Skeletal muscle satellite cell (primary cell): ENCODE measurements at regions not wholly inside any gene's neighbourhood (a gene's known extent, or its start where the extent isn't known, plus 50 kb on each side); places are given as distances from the start of the nearest gene placed in this dataset.
A peak's percentile ranks its signal among the peaks of the same experiment; 100 is the strongest.

Experiments used
- H3K27me3 ChIP-seq: 2 replicates; pipeline ENCODE4 v1.7.0; 2013; ENCODE audit warnings: low read length; ENCODE audit not compliant: control insufficient read depth, insufficient read depth
- H3K36me3 ChIP-seq: 2 replicates; pipeline ENCODE4 v1.7.0; 2013; ENCODE audit warnings: mild to moderate bottlenecking, control low read depth, low read length; ENCODE audit not compliant: insufficient read depth
- H3K4me1 ChIP-seq: 2 replicates; pipeline ENCODE4 v1.7.0; 2013; ENCODE audit warnings: low read length; ENCODE audit not compliant: control insufficient read depth, insufficient read depth
- H3K4me2 ChIP-seq: 2 replicates; pipeline ENCODE4 v1.7.0; 2013; ENCODE audit warnings: mild to moderate bottlenecking, low read length
- H3K4me3 ChIP-seq: 2 replicates; pipeline ENCODE4 v1.7.0; 2013; ENCODE audit warnings: low read length
- H3K9ac ChIP-seq: 2 replicates; pipeline ENCODE4 v1.7.0; 2013; ENCODE audit warnings: mild to moderate bottlenecking, low read depth, low read length, moderate library complexity
- H3K9me3 ChIP-seq: replicated peaks from 2 replicates; pipeline ENCODE4 v1.7.0; 2013; ENCODE audit warnings: mild to moderate bottlenecking, control low read depth, low read length

DNA sequence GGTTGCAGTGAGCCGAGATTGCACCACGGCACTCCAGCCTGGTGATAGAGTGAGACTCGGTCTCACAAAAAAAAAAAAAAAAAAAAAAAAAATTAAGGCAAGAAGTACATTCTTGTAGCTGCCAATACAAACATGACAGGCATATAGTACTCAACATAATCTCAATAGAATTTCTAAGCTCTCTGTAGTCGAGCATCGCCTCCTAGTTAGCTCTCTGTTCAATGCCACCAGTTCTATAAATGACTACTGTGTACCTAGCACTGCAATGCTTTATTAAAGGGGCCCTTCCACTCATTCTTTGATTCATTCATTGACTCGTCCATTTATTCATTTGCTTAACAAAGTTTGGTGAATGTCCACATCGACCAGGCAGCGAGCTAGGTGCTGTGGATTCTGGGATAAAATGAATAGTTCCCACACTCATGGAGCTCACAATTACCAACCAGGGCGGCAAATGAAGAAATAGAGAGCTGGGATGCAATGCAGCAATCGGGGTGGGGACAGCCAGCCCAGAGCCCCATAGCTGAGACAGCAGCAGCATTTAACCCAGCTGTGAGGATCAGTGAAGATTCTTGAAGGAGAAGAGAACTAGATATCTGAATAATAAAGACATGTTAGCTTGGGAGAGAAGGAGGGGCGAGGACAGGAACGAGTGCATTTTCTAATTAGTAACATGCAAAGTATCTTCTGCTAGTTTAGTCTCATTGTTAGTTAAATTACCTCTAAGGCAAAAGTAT is 349.8 kb downstream of the LPIN1 start:
- Histone ChIP-seq H3K4me3 (no peak overlapping the region), H3K4me1 (peaks cover 7% of the 10 kb centered on the region), H3K36me3 (no peaks in the 10 kb centered on the region), H3K9me3 (no peaks in the 10 kb centered on the region), H3K27me3 (no peaks in the 10 kb centered on the region), H3K9ac (no peak overlapping the region), H3K4me2 (no peak overlapping the region)

DNA sequence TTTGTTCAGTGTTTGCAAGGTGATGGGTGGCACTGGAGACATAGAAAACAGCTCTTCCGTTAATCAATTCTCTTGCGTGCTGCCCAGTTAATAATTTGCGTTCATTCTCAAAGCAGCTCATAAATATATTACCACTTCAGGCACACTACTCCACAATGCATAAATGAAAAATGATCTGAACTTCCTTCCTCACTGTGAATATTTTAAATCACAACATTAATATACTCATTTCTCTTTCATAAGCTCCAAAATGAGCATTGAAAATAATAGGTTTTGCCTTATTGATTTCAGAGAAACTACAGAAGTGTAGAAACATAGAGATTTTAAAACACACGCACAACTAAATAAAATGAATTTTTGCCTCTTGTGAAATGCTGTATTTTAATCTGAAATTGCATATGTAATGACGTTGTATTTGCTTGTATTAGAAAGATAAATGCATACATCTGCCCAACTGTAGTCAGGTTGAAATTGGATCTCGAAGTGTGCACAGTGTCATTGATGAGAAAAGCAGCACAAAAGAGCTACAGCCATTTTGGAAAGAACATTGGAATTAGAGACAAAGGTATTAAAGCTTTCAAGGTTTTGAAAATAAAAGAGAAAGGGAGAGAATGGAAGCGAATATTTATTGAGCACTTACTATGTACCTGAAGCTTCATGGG is 350.5 kb downstream of the LPIN1 start:
- H3K4me3 ChIP-seq: no peak overlapping the region
- H3K9ac ChIP-seq: no peak overlapping the region
- H3K9me3 ChIP-seq: no peaks in the 10 kb centered on the region
- no peaks in the 10 kb centered on the region for H3K36me3 ChIP-seq
- H3K27me3 ChIP-seq: no peaks in the 10 kb centered on the region
- H3K4me1 ChIP-seq: no peaks in the 10 kb centered on the region
- H3K4me2 ChIP-seq: no peak overlapping the region

DNA sequence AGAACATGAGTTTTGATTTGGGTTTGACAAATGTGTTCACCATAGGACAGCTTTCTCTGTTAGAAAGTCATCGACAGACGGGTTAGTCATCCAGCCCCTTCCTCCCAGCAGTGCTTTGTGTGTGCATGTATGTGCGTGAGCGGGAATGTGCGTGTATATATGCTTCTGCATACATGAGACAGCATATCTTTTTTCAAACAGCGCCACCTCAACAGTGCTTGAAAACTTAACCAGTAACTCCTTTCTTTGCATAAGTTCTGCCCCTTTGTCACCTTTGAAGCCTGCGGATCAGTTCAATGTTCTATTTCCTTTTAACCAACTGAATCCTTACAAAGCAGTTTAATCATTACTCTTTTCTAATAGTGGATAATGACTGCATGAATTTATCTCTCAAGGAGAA is 351.4 kb downstream of the LPIN1 start:
- H3K9me3 ChIP-seq: no peaks in the 10 kb centered on the region
- no peak overlapping the region for H3K4me2 ChIP-seq
- H3K4me3 ChIP-seq: no peak overlapping the region
- no peaks in the 10 kb centered on the region for H3K27me3 ChIP-seq
- no peak overlapping the region for H3K9ac ChIP-seq
- no peaks in the 10 kb centered on the region for H3K36me3 ChIP-seq
- no peaks in the 10 kb centered on the region for H3K4me1 ChIP-seq

DNA sequence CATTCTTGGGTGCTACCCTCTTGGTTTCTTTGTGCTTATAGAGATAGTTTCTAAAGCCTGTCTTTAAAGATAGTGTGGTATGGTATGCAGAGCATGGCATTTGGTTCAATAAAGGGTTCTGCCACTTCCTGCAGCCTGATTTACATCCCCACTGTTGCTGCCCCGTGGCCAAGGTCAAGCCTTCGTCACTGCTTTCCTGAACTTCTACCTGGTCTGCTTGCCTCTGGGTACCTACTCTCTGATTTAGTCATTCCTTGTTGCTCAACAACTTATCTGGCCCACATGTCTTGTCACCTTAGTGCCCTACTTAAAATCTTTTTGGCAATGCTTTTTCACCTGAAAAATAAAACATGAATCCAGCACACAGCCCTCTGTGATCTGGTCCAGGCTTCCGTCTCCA is 352.9 kb downstream of the LPIN1 start:
- no peaks in the 10 kb centered on the region for H3K27me3 ChIP-seq
- H3K9ac ChIP-seq: no peak overlapping the region
- H3K4me2 ChIP-seq: no peak overlapping the region
- no peaks in the 10 kb centered on the region for H3K4me1 ChIP-seq
- no peaks in the 10 kb centered on the region for H3K36me3 ChIP-seq
- H3K4me3 ChIP-seq: no peak overlapping the region
- no peaks in the 10 kb centered on the region for H3K9me3 ChIP-seq

DNA sequence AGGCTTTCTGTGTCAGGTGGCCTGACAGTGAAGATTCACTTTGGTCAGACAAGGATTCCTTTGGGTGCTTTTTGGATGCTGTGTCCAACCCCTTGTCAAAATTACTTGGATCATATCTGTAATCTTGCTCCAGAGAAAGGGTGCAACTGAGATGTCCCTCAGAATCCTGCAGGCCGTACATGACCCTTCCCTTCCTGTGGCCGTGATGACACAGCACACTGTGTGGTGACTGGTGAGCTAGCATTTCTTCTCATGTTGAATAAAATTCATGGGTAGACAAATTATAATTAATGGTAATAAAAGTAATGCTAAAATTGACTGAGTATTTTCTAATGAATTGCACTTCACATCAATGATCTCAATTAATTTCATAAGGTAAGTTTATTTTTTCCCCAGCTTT is 356.2 kb downstream of the LPIN1 start:
- Histone ChIP-seq H3K4me2 (no peak overlapping the region), H3K27me3 (no peaks in the 10 kb centered on the region), H3K4me3 (no peak overlapping the region), H3K4me1 (peaks cover 16% of the 10 kb centered on the region), H3K36me3 (no peaks in the 10 kb centered on the region), H3K9me3 (no peaks in the 10 kb centered on the region), H3K9ac (no peak overlapping the region)

DNA sequence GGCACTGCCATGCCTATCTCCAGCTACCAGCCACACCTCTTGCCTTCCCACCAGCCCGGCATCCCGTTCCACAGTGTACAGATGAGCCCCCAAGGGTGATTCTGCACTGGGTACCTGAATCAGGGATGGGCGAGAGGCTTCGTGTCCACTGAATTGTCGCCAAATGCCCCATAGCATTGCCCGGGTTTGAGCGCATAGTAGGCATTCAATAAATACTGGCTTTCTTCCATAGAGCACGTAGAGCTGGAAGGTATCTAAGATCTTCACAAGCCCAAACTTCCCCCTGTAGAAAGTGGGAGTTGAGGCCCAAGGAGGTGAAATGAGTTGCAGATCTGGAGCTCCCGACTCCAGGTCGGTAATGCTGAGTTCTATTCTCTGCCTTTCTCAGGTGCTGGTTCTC is 358.7 kb downstream of the LPIN1 start:
- no peaks in the 10 kb centered on the region for H3K9me3 ChIP-seq
- no peaks in the 10 kb centered on the region for H3K27me3 ChIP-seq
- H3K4me3 ChIP-seq: no peak overlapping the region
- H3K36me3 ChIP-seq: no peaks in the 10 kb centered on the region
- no peak overlapping the region for H3K9ac ChIP-seq
- H3K4me1 ChIP-seq: peaks cover 20% of the 10 kb centered on the region
- H3K4me2 ChIP-seq: no peak overlapping the region

DNA sequence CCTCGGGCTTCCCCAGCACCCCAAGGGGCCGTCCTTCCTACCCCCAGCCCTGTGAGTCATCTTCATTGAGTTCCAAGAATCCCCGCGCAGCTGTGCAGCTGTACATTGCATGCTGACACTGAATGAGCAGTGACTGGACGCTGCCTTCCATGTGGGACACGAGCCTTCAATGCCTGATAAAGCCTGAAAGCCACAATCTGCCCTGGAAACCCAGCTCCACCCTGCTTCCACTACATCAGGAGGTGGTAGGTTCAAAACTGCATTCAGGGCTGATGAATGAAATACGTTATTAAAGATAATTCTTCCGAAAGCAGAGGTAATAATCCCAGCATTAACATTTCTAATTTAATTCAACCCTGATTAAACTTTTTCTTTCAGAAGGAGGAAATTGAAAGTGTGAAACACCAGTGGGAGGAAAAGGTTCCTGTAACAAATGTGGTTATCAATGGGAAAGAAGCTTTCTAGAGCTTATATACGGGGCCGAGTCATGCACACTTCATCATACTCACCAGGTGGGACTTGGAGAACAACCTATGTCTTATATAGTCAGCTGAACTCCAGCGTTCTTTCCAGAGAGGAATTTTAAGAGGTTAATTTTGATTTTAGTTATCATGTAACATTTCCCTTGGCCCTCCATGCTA is 360.1 kb downstream of the LPIN1 start:
- peaks cover 20% of the 10 kb centered on the region for H3K4me1 ChIP-seq
- no peaks in the 10 kb centered on the region for H3K9me3 ChIP-seq
- H3K36me3 ChIP-seq: no peaks in the 10 kb centered on the region
- H3K9ac ChIP-seq: peak overlapping the region; percentile 29
- no peak overlapping the region for H3K4me3 ChIP-seq
- H3K4me2 ChIP-seq: peak overlapping the region; percentile 35
- H3K27me3 ChIP-seq: no peaks in the 10 kb centered on the region

DNA sequence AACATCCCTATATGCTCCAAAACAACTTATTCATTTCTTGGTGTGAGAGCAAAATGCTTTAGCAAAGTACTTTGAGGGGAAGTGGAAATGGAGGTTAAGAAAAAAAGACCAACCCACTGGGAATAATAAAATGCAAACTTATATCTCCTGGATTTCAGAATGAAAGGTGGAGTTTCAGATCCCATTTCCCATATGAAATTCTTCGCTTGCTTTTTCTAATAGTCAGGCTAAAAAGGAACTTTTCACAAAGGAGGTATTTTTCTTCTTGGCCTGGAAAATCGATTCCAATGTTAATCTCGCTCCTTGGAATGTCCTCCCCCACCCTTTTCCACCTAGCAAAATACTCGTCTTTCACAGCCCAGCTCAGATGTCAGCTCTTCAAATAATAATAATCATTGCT is 360.9 kb downstream of the LPIN1 start:
- H3K27me3 ChIP-seq: no peaks in the 10 kb centered on the region
- no peak overlapping the region for H3K9ac ChIP-seq
- peaks cover 20% of the 10 kb centered on the region for H3K4me1 ChIP-seq
- no peaks in the 10 kb centered on the region for H3K9me3 ChIP-seq
- no peaks in the 10 kb centered on the region for H3K36me3 ChIP-seq
- no peak overlapping the region for H3K4me2 ChIP-seq
- no peak overlapping the region for H3K4me3 ChIP-seq

DNA sequence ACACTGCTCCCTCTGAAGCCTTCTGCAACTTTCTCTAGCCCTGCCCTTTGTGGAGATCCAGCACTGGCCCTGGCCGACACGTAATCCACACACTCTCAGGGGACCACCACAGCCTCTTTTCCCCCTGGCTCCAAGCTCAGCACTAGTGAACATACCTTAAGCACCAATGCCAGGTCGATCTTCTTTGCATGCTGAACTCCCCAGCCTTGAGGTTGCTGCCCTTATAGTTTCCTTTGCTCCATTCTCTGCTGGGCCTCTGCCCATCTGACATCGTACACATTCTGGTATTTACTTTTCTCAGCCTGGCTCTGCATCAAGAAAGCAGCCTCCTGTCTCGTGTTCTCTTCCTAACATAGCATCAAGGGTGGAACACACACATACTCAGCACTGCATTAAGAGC is 361.5 kb downstream of the LPIN1 start:
- H3K27me3 ChIP-seq: no peaks in the 10 kb centered on the region
- H3K9ac ChIP-seq: no peak overlapping the region
- no peaks in the 10 kb centered on the region for H3K9me3 ChIP-seq
- no peak overlapping the region for H3K4me2 ChIP-seq
- H3K4me1 ChIP-seq: peaks cover 20% of the 10 kb centered on the region
- H3K36me3 ChIP-seq: no peaks in the 10 kb centered on the region
- no peak overlapping the region for H3K4me3 ChIP-seq

DNA sequence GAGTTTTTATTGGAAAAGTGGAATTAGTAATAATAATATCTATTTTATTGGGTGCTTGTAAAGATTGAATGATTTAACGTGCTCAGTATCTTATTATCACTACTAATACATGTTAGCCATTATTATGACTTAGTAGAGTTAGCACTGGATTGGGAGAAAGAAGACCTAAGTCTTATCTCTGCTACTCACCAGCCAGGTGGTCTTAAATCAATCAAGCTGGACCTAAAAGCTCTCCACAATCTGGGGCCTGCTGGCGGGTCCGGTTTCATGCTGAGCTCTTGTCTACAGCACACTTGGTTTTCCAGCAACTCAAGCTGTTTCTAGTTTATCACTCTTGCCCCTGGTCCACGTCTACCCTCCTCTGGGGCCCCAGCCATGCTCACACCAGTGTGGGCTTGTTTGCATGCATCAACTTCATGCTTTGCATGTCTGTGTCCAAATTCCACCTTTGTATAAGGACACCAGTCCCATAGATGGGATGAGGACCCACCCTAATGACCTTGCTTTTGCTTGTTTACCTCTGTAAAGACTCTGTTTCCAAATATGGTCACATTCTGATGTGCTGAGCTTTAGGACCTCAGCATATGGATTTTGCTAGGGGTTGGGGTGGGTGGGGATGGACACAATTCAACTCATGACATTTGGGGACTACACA is 363.1 kb downstream of the LPIN1 start:
- no peak overlapping the region for H3K4me2 ChIP-seq
- peaks cover 20% of the 10 kb centered on the region for H3K4me1 ChIP-seq
- no peak overlapping the region for H3K4me3 ChIP-seq
- no peaks in the 10 kb centered on the region for H3K9me3 ChIP-seq
- H3K9ac ChIP-seq: no peak overlapping the region
- no peaks in the 10 kb centered on the region for H3K36me3 ChIP-seq
- H3K27me3 ChIP-seq: peaks cover 5% of the 10 kb centered on the region

DNA sequence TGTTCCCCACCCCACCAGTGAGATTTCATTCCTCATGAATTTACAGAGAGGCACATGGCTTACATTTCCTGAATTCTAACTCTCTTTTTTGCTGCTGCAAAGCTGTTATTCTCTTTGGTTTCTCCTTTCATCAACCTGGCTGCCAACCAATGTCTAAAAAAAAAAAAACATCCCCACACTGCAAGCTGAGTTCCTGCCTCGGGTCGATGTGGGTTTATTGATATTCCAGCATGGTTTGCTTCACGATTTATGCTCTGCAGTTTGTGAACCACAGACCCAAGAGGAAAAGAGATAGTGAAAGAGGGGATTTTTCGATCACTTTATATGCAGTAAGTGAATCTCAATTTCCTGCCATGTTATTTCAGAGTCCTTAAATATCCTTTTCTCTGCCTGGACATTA is 363.6 kb downstream of the LPIN1 start:
- Histone ChIP-seq H3K9ac (no peak overlapping the region), H3K27me3 (peaks cover 5% of the 10 kb centered on the region), H3K4me3 (no peak overlapping the region), H3K9me3 (no peaks in the 10 kb centered on the region), H3K36me3 (no peaks in the 10 kb centered on the region), H3K4me2 (no peak overlapping the region), H3K4me1 (peaks cover 20% of the 10 kb centered on the region)
